ENCODE measurements at regions not wholly inside any gene's neighbourhood (a gene's known extent, or its start where the extent isn't known, plus 50 kb on each side); places are given as distances from the start of the nearest gene placed in this dataset.
"Not testable (repeated sequence)": the region's sequence is repeated elsewhere in the genome, so short reads cannot be mapped to it uniquely, and the experiment has no call there.

- DNase-seq: no peak
Observed at GRCh38 chr10:34907743-34908430, 92.8 kb upstream of the PARD3 start.

- no peak for DNase-seq
Observed at GRCh38 chr10:34906067-34906965, 91.2 kb upstream of the PARD3 start.

- no peak for DNase-seq
Observed at GRCh38 chr10:34905200-34905927, 90.3 kb upstream of the PARD3 start.

- DNase-seq: no peak
Observed at GRCh38 chr10:34904191-34904590, 89.1 kb upstream of the PARD3 start.

GRCh38 chr10:34899161-34899560 is 84.1 kb upstream of the PARD3 start:
- DNase-seq: no peak

GRCh38 chr10:34895977-34896376 is 80.9 kb upstream of the PARD3 start:
- DNase-seq: no peak

- not testable (repeated sequence) for DNase-seq
Observed at GRCh38 chr10:34895046-34895445, 80.0 kb upstream of the PARD3 start.

- DNase-seq: not testable (repeated sequence)
Observed at GRCh38 chr10:34892521-34892920, 77.4 kb upstream of the PARD3 start.

GRCh38 chr10:34890939-34891338 is 75.8 kb upstream of the PARD3 start:
- DNase-seq: no peak

- DNase-seq: no peak
Observed at GRCh38 chr10:34889004-34889869, 74.1 kb upstream of the PARD3 start.

- no peak for DNase-seq
Observed at GRCh38 chr10:34886906-34887642, 72.0 kb upstream of the PARD3 start.

- no peak for DNase-seq
Observed at GRCh38 chr10:34885898-34886297, 70.8 kb upstream of the PARD3 start.

GRCh38 chr10:34885011-34885410 is 69.9 kb upstream of the PARD3 start:
- DNase-seq: no peak

- DNase-seq: no peak
Observed at GRCh38 chr10:34884272-34884952, 69.3 kb upstream of the PARD3 start.

GRCh38 chr10:34880817-34881216 is 65.7 kb upstream of the PARD3 start:
- no peak for DNase-seq

GRCh38 chr10:34878651-34879050 is 63.6 kb upstream of the PARD3 start:
- DNase-seq: not testable (repeated sequence)

- DNase-seq: no peak
Observed at GRCh38 chr10:34875061-34875460, 60.0 kb upstream of the PARD3 start.

- no peak for DNase-seq
Observed at GRCh38 chr10:34872820-34873219, 57.7 kb upstream of the PARD3 start.

- no peak for DNase-seq
Observed at GRCh38 chr10:34869135-34869836, 54.2 kb upstream of the PARD3 start.

- no peak for DNase-seq
Observed at GRCh38 chr10:34868589-34868988, 53.5 kb upstream of the PARD3 start.

Measured in NCI-H446 (cell line).